PC-9 (cell line): ENCODE measurements at regions not wholly inside any gene's neighbourhood (a gene's known extent, or its start where the extent isn't known, plus 50 kb on each side); places are given as distances from the start of the nearest gene placed in this dataset.
"Not testable (repeated sequence)": the region's sequence is repeated elsewhere in the genome, so short reads cannot be mapped to it uniquely, and the experiment has no call there.

Experiments
- BruUV-seq: library from RNA; stranded (reverse); fragments of 400-500 nt; replicated peaks from 2 replicates; lab custom pipeline; 2021; lab: Mats Ljungman, UMichigan
- CTCF ChIA-PET: fragments of 300-600 bp; sonication (Branson Sonifier 250); formaldehyde crosslinking; loops from one replicate; lab custom pipeline; 2022; ENCODE audit warnings: antibody characterized with exemption; lab: Charles Lee
- POLR2A ChIA-PET: fragments of 300-600 bp; sonication (Branson Sonifier 250); formaldehyde crosslinking; loops from one replicate; lab custom pipeline; 2022; ENCODE audit warnings: antibody characterized with exemption; ENCODE audit not compliant: unreplicated experiment; lab: Charles Lee
- DNase-seq, 2 experiments: peaks; one replicate each; pipeline versions ENCODE4 v3.0.0 to v3.0.0-alpha.2; 2015 to 2022; ENCODE audit warnings: mixed read lengths in 1 of 2
- H2AFZ ChIP-seq: fragments of 200-600 bp; sonication (generic); 2 replicates; pipeline ENCODE4 v1.8.1; 2017; ENCODE audit warnings: antibody characterized with exemption
- H3F3A ChIP-seq: fragments of 200-600 bp; sonication (generic); 2 replicates; pipeline ENCODE4 v1.8.1; 2017; ENCODE audit warnings: antibody characterized with exemption, mild to moderate bottlenecking, low read depth; ENCODE audit not compliant: insufficient read depth
- H3K27ac ChIP-seq: fragments of 200-600 bp; sonication (generic); 2 replicates; pipeline ENCODE4 v1.6.1; 2016; ENCODE audit warnings: mixed run types
- H3K27me3 ChIP-seq: fragments of 200-600 bp; sonication (generic); 2 replicates; pipeline ENCODE4 v1.6.1; 2016; ENCODE audit warnings: low read depth, mixed run types; ENCODE audit not compliant: insufficient read depth
- H3K36me3 ChIP-seq: fragments of 200-600 bp; sonication (generic); 2 replicates; pipeline ENCODE4 v1.6.1; 2016; ENCODE audit warnings: low read depth, mixed run types
- H3K4me1 ChIP-seq: fragments of 200-600 bp; sonication (generic); replicated peaks from 2 replicates; pipeline ENCODE4 v1.6.1; 2016; ENCODE audit warnings: mixed run types; ENCODE audit not compliant: insufficient read depth
- H3K4me2 ChIP-seq: fragments of 200-600 bp; sonication (generic); 2 replicates; pipeline ENCODE4 v1.6.1; 2017; ENCODE audit warnings: mixed run types
- H3K4me3 ChIP-seq: fragments of 200-600 bp; sonication (generic); 2 replicates; pipeline ENCODE4 v1.6.1; 2016; ENCODE audit warnings: mixed run types
- H3K79me2 ChIP-seq: fragments of 200-600 bp; sonication (generic); 2 replicates; pipeline ENCODE4 v1.6.1; 2017; ENCODE audit warnings: low read depth, mixed run types
- H3K9me2 ChIP-seq: fragments of 200-600 bp; sonication (generic); 2 replicates; pipeline ENCODE4 v1.8.1; 2017; ENCODE audit warnings: mild to moderate bottlenecking; ENCODE audit not compliant: insufficient read depth
- H3K9me3 ChIP-seq: fragments of 200-600 bp; sonication (generic); 2 replicates; pipeline ENCODE4 v1.8.1; 2016; ENCODE audit warnings: low read depth; ENCODE audit not compliant: insufficient read depth
- H4K20me1 ChIP-seq: fragments of 200-600 bp; sonication (generic); 2 replicates; pipeline ENCODE4 v1.8.1; 2017; ENCODE audit not compliant: insufficient read depth
- intact Hi-C: fragments of 100-400 bp; cut with micrococcal nuclease; formaldehyde crosslinking; loops from one replicate; pipeline ENCODE4 v1.10.0; 2022; ENCODE audit not compliant: unreplicated experiment

DNA sequence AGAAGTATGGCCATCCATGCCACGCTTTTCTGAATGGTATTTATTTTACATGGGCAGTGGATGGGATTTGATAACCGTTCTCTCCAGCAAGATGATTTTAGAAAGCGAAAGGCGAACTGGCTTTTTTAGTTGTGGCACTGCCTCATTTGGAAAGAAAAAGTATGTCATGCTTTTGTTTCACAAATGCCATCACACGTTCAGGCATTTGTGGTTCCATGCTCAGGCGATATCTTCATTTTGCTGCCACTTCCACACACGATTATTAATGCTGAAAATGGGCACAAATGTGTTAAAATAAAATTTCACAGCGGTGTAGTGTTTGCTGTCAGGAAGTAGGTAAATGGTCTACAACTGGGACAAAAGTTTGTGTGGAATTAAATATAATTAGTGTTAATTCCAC lies 328.1 kb downstream of the BCL2L11 start:
- H3K4me2 ChIP-seq, H3K36me3 ChIP-seq, H3F3A ChIP-seq, H4K20me1 ChIP-seq, H3K4me3 ChIP-seq, H3K9me3 ChIP-seq, H2AFZ ChIP-seq, H3K27me3 ChIP-seq, H3K27ac ChIP-seq, DNase-seq, POLR2A ChIA-PET, CTCF ChIA-PET, H3K9me2 ChIP-seq, BruUV-seq, intact Hi-C loops: not testable (repeated sequence)
- peaks cover 11% of the 10 kb centered on the region for H3K4me1 ChIP-seq
- H3K79me2 ChIP-seq: peaks cover 21% of the 10 kb centered on the region

DNA sequence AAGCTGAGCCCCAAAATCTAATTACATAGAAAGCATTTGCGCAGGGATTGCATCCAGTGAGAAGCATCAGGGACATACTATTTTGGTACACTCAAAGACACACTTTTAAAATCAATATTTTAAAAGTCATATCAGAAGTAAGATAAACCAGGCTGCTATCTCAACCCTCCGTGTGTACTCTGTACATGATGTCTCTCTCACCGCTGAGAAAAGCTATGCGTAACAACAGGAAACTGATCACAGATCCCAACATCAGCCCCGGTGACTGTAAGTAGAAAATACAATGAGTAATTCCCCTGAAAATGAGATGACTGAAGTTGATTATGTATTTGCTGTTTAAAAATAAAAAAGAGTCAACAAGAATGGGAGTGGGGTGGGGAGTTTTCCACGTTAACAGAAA lies 329.8 kb downstream of the BCL2L11 start:
- H3K9me3 ChIP-seq, H4K20me1 ChIP-seq, H3K27ac ChIP-seq, H3F3A ChIP-seq, intact Hi-C loops, H2AFZ ChIP-seq, CTCF ChIA-PET, BruUV-seq, DNase-seq, H3K27me3 ChIP-seq, H3K9me2 ChIP-seq, H3K4me2 ChIP-seq, POLR2A ChIA-PET, H3K36me3 ChIP-seq, H3K4me3 ChIP-seq: not testable (repeated sequence)
- H3K4me1 ChIP-seq: peaks cover 23% of the 10 kb centered on the region
- peaks cover 29% of the 10 kb centered on the region for H3K79me2 ChIP-seq

DNA sequence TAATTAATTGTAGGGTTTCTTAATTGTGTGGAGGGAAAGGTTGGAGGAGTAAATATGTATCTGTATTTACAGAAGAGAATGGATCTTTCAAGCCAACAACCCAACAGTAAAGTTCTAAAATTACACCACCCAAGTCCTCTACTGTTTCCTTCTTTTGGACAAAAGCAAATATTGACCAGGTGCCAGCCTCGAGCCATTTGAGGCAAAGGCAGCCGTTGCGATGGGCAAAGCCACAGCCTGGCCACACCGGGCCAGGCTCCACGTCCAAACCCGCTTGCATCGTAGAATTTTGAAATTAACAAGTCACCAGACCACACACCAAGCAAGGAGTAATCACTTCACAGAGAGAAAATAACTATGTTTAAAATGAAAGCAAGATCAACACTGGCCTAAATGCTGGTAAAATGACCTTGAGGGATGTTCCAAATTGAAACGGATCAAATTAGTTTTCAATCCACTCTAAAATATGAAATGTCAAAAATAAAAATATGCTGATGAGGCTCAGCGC lies 331.0 kb downstream of the BCL2L11 start:
- Histone ChIP-seq H3K79me2 (peaks cover 31% of the 10 kb centered on the region), H3K4me1 (peaks cover 26% of the 10 kb centered on the region)
- H4K20me1 ChIP-seq, H3K4me2 ChIP-seq, H3K27me3 ChIP-seq, H3K9me2 ChIP-seq, H3K9me3 ChIP-seq, H3K27ac ChIP-seq, DNase-seq, intact Hi-C loops, H3F3A ChIP-seq, H2AFZ ChIP-seq, H3K36me3 ChIP-seq, POLR2A ChIA-PET, H3K4me3 ChIP-seq, BruUV-seq, CTCF ChIA-PET: not testable (repeated sequence)

DNA sequence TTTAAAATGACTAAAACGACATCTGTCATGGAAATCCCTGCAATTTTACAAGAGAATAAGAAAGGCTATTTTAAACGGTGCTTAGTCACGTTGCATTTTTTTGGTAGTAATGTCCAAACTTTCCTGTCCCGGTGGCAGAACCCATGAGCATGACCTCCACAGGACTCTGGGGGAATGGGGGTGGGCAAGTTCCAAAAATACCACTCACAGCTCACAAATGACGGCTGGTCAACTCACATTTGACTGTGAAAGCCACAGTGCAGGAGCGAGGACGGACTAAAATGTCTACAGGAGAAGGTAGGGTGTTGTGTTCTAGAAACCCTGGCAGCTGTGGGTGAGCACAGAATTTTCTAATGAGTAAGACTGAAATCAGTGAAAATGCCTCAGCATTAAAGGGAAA lies 331.5 kb downstream of the BCL2L11 start:
- H3K36me3 ChIP-seq, BruUV-seq, H3K9me2 ChIP-seq, POLR2A ChIA-PET, DNase-seq, intact Hi-C loops, H3K27me3 ChIP-seq, H4K20me1 ChIP-seq, H2AFZ ChIP-seq, H3K4me3 ChIP-seq, H3K4me2 ChIP-seq, H3F3A ChIP-seq, H3K9me3 ChIP-seq, H3K27ac ChIP-seq, CTCF ChIA-PET: not testable (repeated sequence)
- Histone ChIP-seq H3K79me2 (peaks cover 31% of the 10 kb centered on the region), H3K4me1 (peaks cover 26% of the 10 kb centered on the region)

DNA sequence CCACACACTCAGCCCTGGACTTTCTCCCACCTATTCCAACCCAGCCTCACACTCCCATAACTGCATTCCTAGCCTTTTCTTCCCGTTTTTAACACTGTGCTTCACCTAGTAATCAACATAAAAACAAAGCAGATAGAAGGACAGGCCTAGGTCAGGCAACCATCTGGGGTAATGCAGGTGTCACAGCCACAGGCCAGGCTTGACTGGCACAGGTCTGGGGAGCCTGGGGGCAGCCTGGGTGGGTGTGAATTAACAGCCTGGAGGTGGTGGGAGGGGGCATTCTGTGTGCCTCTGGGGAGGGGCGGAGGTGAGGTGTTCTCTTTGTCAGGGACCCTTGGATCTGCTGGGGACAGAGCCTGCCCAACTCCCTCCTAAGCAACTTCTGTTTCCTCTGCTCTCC lies 332.6 kb downstream of the BCL2L11 start:
- peaks cover 26% of the 10 kb centered on the region for H3K4me1 ChIP-seq
- H3F3A ChIP-seq, H3K9me2 ChIP-seq, H4K20me1 ChIP-seq, POLR2A ChIA-PET, DNase-seq, H3K4me2 ChIP-seq, H2AFZ ChIP-seq, H3K9me3 ChIP-seq, H3K27ac ChIP-seq, BruUV-seq, H3K4me3 ChIP-seq, intact Hi-C loops, H3K36me3 ChIP-seq, H3K27me3 ChIP-seq: not testable (repeated sequence)
- CTCF ChIA-PET: interaction anchor here (0.6 kb wide), 1 partner anchor 585 kb away, joined by 9 read pairs; no protein-coding TSS in a partner anchor
- H3K79me2 ChIP-seq: peaks cover 38% of the 10 kb centered on the region

DNA sequence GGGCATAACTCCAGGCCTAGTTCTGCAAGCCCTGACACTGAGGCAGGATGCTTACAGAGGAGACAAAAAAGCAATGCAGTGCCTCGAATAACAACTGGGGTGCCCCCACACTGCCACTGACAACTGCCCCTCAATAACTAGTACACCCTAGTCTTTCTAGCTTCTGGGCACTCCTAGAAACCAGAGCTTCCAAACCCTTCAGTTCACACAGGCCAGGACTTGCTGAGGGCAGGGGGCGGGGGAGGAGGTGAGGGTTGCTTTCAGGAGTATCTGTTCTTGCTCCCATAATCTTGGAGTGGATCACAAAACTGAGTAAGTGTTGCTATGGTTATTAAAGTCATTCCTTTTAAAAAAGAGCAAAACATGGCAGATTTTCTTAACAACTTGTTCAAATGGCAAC lies 333.1 kb downstream of the BCL2L11 start:
- DNase-seq, H3K36me3 ChIP-seq, H3K4me3 ChIP-seq, H3K4me2 ChIP-seq, H3K27ac ChIP-seq, H3K9me3 ChIP-seq, H3K9me2 ChIP-seq, H4K20me1 ChIP-seq, POLR2A ChIA-PET, CTCF ChIA-PET, H3F3A ChIP-seq, BruUV-seq, H3K27me3 ChIP-seq, intact Hi-C loops, H2AFZ ChIP-seq: not testable (repeated sequence)
- Histone ChIP-seq H3K4me1 (peaks cover 26% of the 10 kb centered on the region), H3K79me2 (peaks cover 43% of the 10 kb centered on the region)

DNA sequence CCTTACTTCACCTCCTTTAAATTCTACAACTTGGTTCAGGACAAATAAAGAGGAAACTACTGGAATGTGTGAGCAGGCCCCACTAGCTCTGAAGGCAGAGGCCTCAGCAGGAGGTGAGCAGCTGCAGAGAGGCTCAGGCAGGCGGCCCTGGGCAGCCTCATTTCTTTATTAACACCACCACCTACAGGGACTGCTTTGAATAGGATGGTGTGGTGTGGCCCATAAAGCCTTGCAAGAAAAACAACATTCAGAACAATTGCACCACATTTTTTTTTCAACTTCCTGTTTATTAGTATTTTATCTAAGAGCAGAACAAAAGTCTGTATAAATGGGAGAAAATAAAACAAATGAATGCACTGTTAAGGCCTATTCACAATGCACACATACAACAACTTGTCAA lies 333.7 kb downstream of the BCL2L11 start:
- peak; percentile 34 to 62 for DNase-seq
- H3K9me3 ChIP-seq, H4K20me1 ChIP-seq, H3K27me3 ChIP-seq, BruUV-seq, H3K4me2 ChIP-seq, H3K4me3 ChIP-seq, intact Hi-C loops, H2AFZ ChIP-seq, POLR2A ChIA-PET, H3F3A ChIP-seq, H3K36me3 ChIP-seq, H3K9me2 ChIP-seq, CTCF ChIA-PET: not testable (repeated sequence)
- Histone ChIP-seq H3K4me1 (peaks cover 26% of the 10 kb centered on the region), H3K79me2 (peaks cover 43% of the 10 kb centered on the region), H3K27ac (0 out of 2 replicates have a peak overlapping the region, but pooled peaks have one; percentile 80)
